Gastroesophageal sphincter (tissue), 3 donors: ENCODE measurements at regions not wholly inside any gene's neighbourhood (a gene's known extent, or its start where the extent isn't known, plus 50 kb on each side); places are given as distances from the start of the nearest gene placed in this dataset.

Experiments
- CTCF ChIP-seq, 4 experiments: fragments of 200-600 bp in 2 of 4; fragments of 450-650 bp in 2 of 4; sonication (generic) in 1 of 4; IDR thresholded peaks; one replicate each; pipeline ENCODE4 v1.5.1; 2017 to 2019; ENCODE audit warnings: antibody characterized with exemption in 4 of 4, mild to moderate bottlenecking in 2 of 4, moderate library complexity in 2 of 4
- EP300 ChIP-seq: sonication (generic); formaldehyde crosslinking; IDR thresholded peaks from one replicate; pipeline ENCODE4 v1.6.1; 2017; ENCODE audit warnings: antibody characterized with exemption, mild to moderate bottlenecking

GRCh38 chr4:24067367-24068193, 177.7 kb upstream of the PPARGC1A start:
- TF ChIP-seq CTCF (IDR thresholded peaks at IDR 0.05), result no peak
- TF ChIP-seq EP300, result no peak
